HEK293T (cell line): ENCODE measurements at regions not wholly inside any gene's neighbourhood (a gene's known extent, or its start where the extent isn't known, plus 50 kb on each side); places are given as distances from the start of the nearest gene placed in this dataset.

Source experiments
- CTCF ChIA-PET: fragments of 350-600 bp; formaldehyde crosslinking; extraction: SDS; loops from one replicate; lab custom pipeline; 2021; ENCODE audit warnings: antibody characterized with exemption, inconsistent platforms; lab: Yijun Ruan, JAX
- POLR2A ChIA-PET: fragments of 350-600 bp; formaldehyde crosslinking; extraction: SDS; loops from one replicate; lab custom pipeline; 2020; ENCODE audit warnings: antibody characterized with exemption, inconsistent platforms; lab: Yijun Ruan, JAX
- DNase-seq: peaks from one replicate; pipeline ENCODE4 v3.0.0; 2012; ENCODE audit warnings: mixed read lengths; ENCODE audit errors: extremely low spot score
- ARNT ChIP-seq: fragments of 450-650 bp; IDR thresholded peaks from 2 replicates; pipeline ENCODE4 v1.6.1; 2017; ENCODE audit warnings: mild to moderate bottlenecking
- BHLHE40 ChIP-seq: fragments of 450-650 bp; IDR thresholded peaks from 2 replicates; pipeline ENCODE4 v1.6.1; 2016; ENCODE audit warnings: mild to moderate bottlenecking, moderate library complexity, borderline replicate concordance
- CTBP1 ChIP-seq: fragments of 450-650 bp; IDR thresholded peaks from 2 replicates; pipeline ENCODE4 v1.6.1; 2016; ENCODE audit warnings: borderline replicate concordance
- ELF4 ChIP-seq: fragments of 450-650 bp; IDR thresholded peaks from 2 replicates; pipeline ENCODE4 v1.6.1; 2017; ENCODE audit warnings: antibody characterized with exemption
- FOXA1 ChIP-seq: fragments of 450-650 bp; IDR thresholded peaks from 2 replicates; pipeline ENCODE4 v1.6.1; 2016; ENCODE audit warnings: mild to moderate bottlenecking
- FOXK2 ChIP-seq: fragments of 450-650 bp; IDR thresholded peaks from 2 replicates; pipeline ENCODE4 v1.6.1; 2016; ENCODE audit warnings: mild to moderate bottlenecking
- FOXM1 ChIP-seq: fragments of 450-650 bp; IDR thresholded peaks from 2 replicates; pipeline ENCODE4 v1.6.1; 2017; ENCODE audit warnings: mild to moderate bottlenecking, borderline replicate concordance
- HDGF ChIP-seq: fragments of 450-650 bp; IDR thresholded peaks from 2 replicates; pipeline ENCODE4 v1.6.1; 2017; ENCODE audit warnings: antibody characterized with exemption, borderline replicate concordance
- L3MBTL2 ChIP-seq: fragments of 450-650 bp; conservative IDR thresholded peaks from 2 replicates; pipeline ENCODE4 v1.6.1; 2016; ENCODE audit warnings: mild to moderate bottlenecking
- LEF1 ChIP-seq: fragments of 450-650 bp; IDR thresholded peaks from 2 replicates; pipeline ENCODE4 v1.6.1; 2017; ENCODE audit warnings: mild to moderate bottlenecking, borderline replicate concordance
- NFRKB ChIP-seq: fragments of 450-650 bp; IDR thresholded peaks from 2 replicates; pipeline ENCODE4 v1.6.1; 2016; ENCODE audit warnings: mild to moderate bottlenecking, moderate library complexity
- PKNOX1 ChIP-seq: fragments of 450-650 bp; IDR thresholded peaks from 2 replicates; pipeline ENCODE4 v1.6.1; 2016
- SP1 ChIP-seq: fragments of 450-650 bp; IDR thresholded peaks from 2 replicates; pipeline ENCODE4 v1.6.1; 2017
- SUZ12 ChIP-seq: fragments of 450-650 bp; IDR thresholded peaks from 2 replicates; pipeline ENCODE4 v1.6.1; 2016; ENCODE audit warnings: mild to moderate bottlenecking
- TARDBP ChIP-seq: fragments of 450-650 bp; IDR thresholded peaks from 2 replicates; pipeline ENCODE4 v1.6.1; 2016
- ZNF384 ChIP-seq: fragments of 450-650 bp; IDR thresholded peaks from 2 replicates; pipeline ENCODE4 v1.6.1; 2016

GRCh38 chr5:60402161-60402785, 297.7 kb downstream of the DEPDC1B start:
- TF ChIP-seq FOXK2, result no peak
- no peak for TF ChIP-seq PKNOX1
- no peak for TF ChIP-seq FOXA1
- TF ChIP-seq TARDBP, result no peak
- CTCF ChIA-PET, result no interaction called here
- POLR2A ChIA-PET, result no interaction called here
- DNase-seq, result no peak

- TF ChIP-seq L3MBTL2, result no peak
- POLR2A ChIA-PET, result no interaction called here
- CTCF ChIA-PET, result no interaction called here
- DNase-seq, result no peak
Observed at GRCh38 chr5:60401526-60401925, 298.4 kb downstream of the DEPDC1B start.

GRCh38 chr5:60399507-60399906, 300.5 kb downstream of the DEPDC1B start:
- TF ChIP-seq L3MBTL2, result no peak
- ChIA-PET CTCF (no interaction called here), POLR2A (no interaction called here)
- DNase-seq, result no peak

GRCh38 chr5:60395712-60396329, 304.1 kb downstream of the DEPDC1B start:
- ChIA-PET POLR2A (no interaction called here), CTCF (interaction anchor here (0.6 to 1.1 kb wide), 2 partner anchors 49 to 429 kb away, joined by 3 read pairs; no protein-coding TSS in a partner anchor)
- DNase-seq, result no peak
- TF ChIP-seq PKNOX1 (no peak), FOXM1 (no peak)

- TF ChIP-seq NFRKB (no peak), TARDBP (no peak), ARNT (no peak), FOXM1 (no peak), SP1 (no peak), CTBP1 (no peak), FOXA1 (no peak), PKNOX1 (no peak), L3MBTL2 (no peak), SUZ12 (no peak), ZNF384 (no peak), FOXK2 (no peak), LEF1 (no peak), ELF4 (no peak), HDGF (no peak), BHLHE40 (no peak)
- POLR2A ChIA-PET, result no interaction called here
- CTCF ChIA-PET, result no interaction called here
- DNase-seq, result no peak
Observed at GRCh38 chr5:60387051-60387440, 312.9 kb downstream of the DEPDC1B start.

GRCh38 chr5:60386436-60387050, 313.4 kb downstream of the DEPDC1B start:
- ChIA-PET POLR2A (no interaction called here), CTCF (no interaction called here)
- TF ChIP-seq FOXM1, result no peak
- no peak for TF ChIP-seq NFRKB
- TF ChIP-seq FOXK2, result no peak
- TF ChIP-seq TARDBP, result no peak
- no peak for TF ChIP-seq SUZ12
- no peak for TF ChIP-seq BHLHE40
- no peak for TF ChIP-seq SP1
- TF ChIP-seq ELF4, result no peak
- no peak for TF ChIP-seq PKNOX1
- no peak for TF ChIP-seq L3MBTL2
- TF ChIP-seq CTBP1, result no peak
- no peak for TF ChIP-seq FOXA1
- TF ChIP-seq ZNF384, result no peak
- no peak for TF ChIP-seq ARNT
- TF ChIP-seq LEF1, result no peak
- TF ChIP-seq HDGF, result no peak
- DNase-seq, result no peak
